ENCODE measurements at regions not wholly inside any gene's neighbourhood (a gene's known extent, or its start where the extent isn't known, plus 50 kb on each side); places are given as distances from the start of the nearest gene placed in this dataset.

- 91% methylated on average over 2 of the region's 2 CpGs for WGBS
- no peaks in the 10 kb centered on the region for H3K27me3 ChIP-seq
- no peak overlapping the region for H3K4me3 ChIP-seq
- TF ChIP-seq POLR2AphosphoS5 (IDR thresholded peaks at IDR 0.05) (no peak), POLR2A (IDR thresholded peaks at IDR 0.05; ENCODE audit: low read depth) (no peak), CTCF (IDR thresholded peaks at IDR 0.05) (no peak), EP300 (IDR thresholded peaks at IDR 0.05) (no peak)
- no peaks in the 10 kb centered on the region for H3K9me3 ChIP-seq
- H3K27ac ChIP-seq (replicated peaks in 1 of 4), result no peak overlapping the region
- H3K4me1 ChIP-seq, result no peaks in the 10 kb centered on the region
- H3K36me3 ChIP-seq, result no peaks in the 10 kb centered on the region
- DNase-seq (ENCODE audit: extremely low spot score), result no peak
- intact Hi-C loops (cut with DNase I), result no loop called here
Observed at GRCh38 chr2:12877761-12878160, 161.0 kb downstream of the TRIB2 start.

- 79% methylated on average over 1 of the region's 1 CpG for WGBS
- TF ChIP-seq POLR2AphosphoS5 (IDR thresholded peaks at IDR 0.05) (no peak), EP300 (IDR thresholded peaks at IDR 0.05) (no peak), CTCF (IDR thresholded peaks at IDR 0.05) (no peak), POLR2A (IDR thresholded peaks at IDR 0.05; ENCODE audit: low read depth) (no peak)
Observed at GRCh38 chr2:12879649-12880048, 162.9 kb downstream of the TRIB2 start.

GRCh38 chr2:12881952-12882351 is 165.2 kb downstream of the TRIB2 start:
- Histone ChIP-seq H3K27ac (replicated peaks in 1 of 4) (no peak overlapping the region), H3K36me3 (no peaks in the 10 kb centered on the region), H3K4me1 (peaks cover 8 to 22% (median 16%) of the 10 kb centered on the region in 4 donors), H3K9me3 (no peaks in the 10 kb centered on the region), H3K4me3 (no peak overlapping the region), H3K27me3 (no peaks in the 10 kb centered on the region)
- intact Hi-C loops (cut with DNase I), result no loop called here
- TF ChIP-seq CTCF (IDR thresholded peaks at IDR 0.05), result no peak
- no peak for TF ChIP-seq POLR2AphosphoS5 (IDR thresholded peaks at IDR 0.05)
- no peak for TF ChIP-seq POLR2A (IDR thresholded peaks at IDR 0.05; ENCODE audit: low read depth)
- TF ChIP-seq EP300 (IDR thresholded peaks at IDR 0.05), result no peak
- no peak for DNase-seq (ENCODE audit: extremely low spot score)
- 94% methylated on average over 7 of the region's 7 CpGs for WGBS

More at GRCh38 chr2:12879649-12880048, 162.9 kb downstream of the TRIB2 start:
- intact Hi-C loops (cut with DNase I), result no loop called here
- Histone ChIP-seq H3K4me1 (peaks cover 0 to 10% (median 4%) of the 10 kb centered on the region in 4 donors), H3K36me3 (no peaks in the 10 kb centered on the region), H3K27me3 (no peaks in the 10 kb centered on the region), H3K4me3 (no peak overlapping the region), H3K27ac (replicated peaks in 1 of 4) (no peak overlapping the region), H3K9me3 (no peaks in the 10 kb centered on the region)
- DNase-seq (ENCODE audit: extremely low spot score), result no peak

GRCh38 chr2:12882393-12882792 is 165.7 kb downstream of the TRIB2 start:
- no peak for DNase-seq (ENCODE audit: extremely low spot score)
- no peaks in the 10 kb centered on the region for H3K36me3 ChIP-seq
- intact Hi-C loops (cut with DNase I), result no loop called here
- peaks cover 8 to 22% (median 16%) of the 10 kb centered on the region in 4 donors for H3K4me1 ChIP-seq
- 80% methylated on average over 2 of the region's 2 CpGs for WGBS
- H3K4me3 ChIP-seq, result no peak overlapping the region
- TF ChIP-seq POLR2AphosphoS5 (IDR thresholded peaks at IDR 0.05) (no peak), CTCF (IDR thresholded peaks at IDR 0.05) (no peak), EP300 (IDR thresholded peaks at IDR 0.05) (no peak)
- no peak overlapping the region for H3K27ac ChIP-seq (replicated peaks in 1 of 4)
- no peaks in the 10 kb centered on the region for H3K9me3 ChIP-seq
- no peaks in the 10 kb centered on the region for H3K27me3 ChIP-seq

- intact Hi-C loops (cut with DNase I), result no loop called here
Observed at GRCh38 chr2:12883906-12884305, 167.2 kb downstream of the TRIB2 start.

More at GRCh38 chr2:12883906-12884305, 167.2 kb downstream of the TRIB2 start:
- WGBS, result 88% methylated on average over 2 of the region's 2 CpGs
- Histone ChIP-seq H3K27me3 (no peaks in the 10 kb centered on the region), H3K4me1 (peaks cover 8 to 22% (median 16%) of the 10 kb centered on the region in 4 donors), H3K36me3 (no peaks in the 10 kb centered on the region), H3K4me3 (no peak overlapping the region), H3K9me3 (no peaks in the 10 kb centered on the region), H3K27ac (replicated peaks in 1 of 4) (no peak overlapping the region)
- no peak for TF ChIP-seq CTCF (IDR thresholded peaks at IDR 0.05)
- no peak for TF ChIP-seq POLR2AphosphoS5 (IDR thresholded peaks at IDR 0.05)
- TF ChIP-seq EP300 (IDR thresholded peaks at IDR 0.05), result no peak
- no peak for TF ChIP-seq POLR2A (IDR thresholded peaks at IDR 0.05; ENCODE audit: low read depth)
- DNase-seq (ENCODE audit: extremely low spot score), result no peak
